ENCODE measurements at regions not wholly inside any gene's neighbourhood (a gene's known extent, or its start where the extent isn't known, plus 50 kb on each side); places are given as distances from the start of the nearest gene placed in this dataset.

GRCh38 chrX:9147726-9148125, 113.8 kb upstream of the FAM9B start:
- TF ChIP-seq, protein P1, sequence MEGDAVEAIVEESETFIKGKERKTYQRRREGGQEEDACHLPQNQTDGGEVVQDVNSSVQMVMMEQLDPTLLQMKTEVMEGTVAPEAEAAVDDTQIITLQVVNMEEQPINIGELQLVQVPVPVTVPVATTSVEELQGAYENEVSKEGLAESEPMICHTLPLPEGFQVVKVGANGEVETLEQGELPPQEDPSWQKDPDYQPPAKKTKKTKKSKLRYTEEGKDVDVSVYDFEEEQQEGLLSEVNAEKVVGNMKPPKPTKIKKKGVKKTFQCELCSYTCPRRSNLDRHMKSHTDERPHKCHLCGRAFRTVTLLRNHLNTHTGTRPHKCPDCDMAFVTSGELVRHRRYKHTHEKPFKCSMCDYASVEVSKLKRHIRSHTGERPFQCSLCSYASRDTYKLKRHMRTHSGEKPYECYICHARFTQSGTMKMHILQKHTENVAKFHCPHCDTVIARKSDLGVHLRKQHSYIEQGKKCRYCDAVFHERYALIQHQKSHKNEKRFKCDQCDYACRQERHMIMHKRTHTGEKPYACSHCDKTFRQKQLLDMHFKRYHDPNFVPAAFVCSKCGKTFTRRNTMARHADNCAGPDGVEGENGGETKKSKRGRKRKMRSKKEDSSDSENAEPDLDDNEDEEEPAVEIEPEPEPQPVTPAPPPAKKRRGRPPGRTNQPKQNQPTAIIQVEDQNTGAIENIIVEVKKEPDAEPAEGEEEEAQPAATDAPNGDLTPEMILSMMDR (IDR thresholded peaks at IDR 0.05) = no peak

DNA sequence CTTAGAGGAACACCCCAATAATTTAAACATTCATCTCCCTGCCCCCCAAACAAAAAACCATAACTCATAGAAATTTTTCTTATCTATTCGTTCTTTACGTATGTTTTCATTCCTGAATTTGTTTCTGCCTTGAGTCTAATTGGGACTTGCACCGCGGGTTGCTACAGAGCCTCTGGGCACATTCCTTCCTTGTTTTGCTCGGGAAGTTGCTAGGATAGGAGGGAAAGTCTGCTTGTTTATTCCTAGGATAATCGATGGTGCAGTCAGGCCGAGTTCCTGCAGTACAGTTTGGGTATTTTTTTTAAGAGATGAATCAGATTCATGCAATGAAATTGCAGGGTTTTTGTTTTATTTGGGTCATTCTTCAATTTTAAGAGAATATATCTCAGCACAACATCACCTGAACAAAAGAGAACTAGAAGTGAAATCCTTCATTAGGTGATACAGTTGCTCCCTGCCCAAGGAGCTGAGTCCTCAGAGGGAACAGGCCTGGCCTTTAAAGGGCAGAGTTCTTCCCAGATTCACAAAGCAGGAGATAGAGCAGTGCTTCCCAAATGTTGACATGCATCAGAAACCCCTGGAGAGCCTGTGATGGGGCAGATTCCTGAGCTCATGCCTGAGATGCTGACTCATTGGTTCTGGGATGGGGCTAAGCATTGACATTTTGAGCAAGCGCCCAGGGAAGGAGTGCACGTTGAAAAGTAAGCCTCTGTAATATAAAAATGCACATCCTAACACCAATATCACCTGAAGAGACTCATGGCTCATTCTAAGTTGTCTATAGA, 114.9 kb upstream of the FAM9B start:
- no peaks in the 10 kb centered on the region for H3K9me3 ChIP-seq
- no peaks in the 10 kb centered on the region for H3K4me1 ChIP-seq (ENCODE audit: low read depth)
- intact Hi-C loops (cut with DNase I, micrococcal nuclease) = no loop called here
- TF ChIP-seq, protein P1 (IDR thresholded peaks at IDR 0.05) = no peak
- no peak overlapping the region for H3K4me3 ChIP-seq
- DNase-seq = no peak
- H3K36me3 ChIP-seq (ENCODE audit: low read depth) = no peaks in the 10 kb centered on the region
- ATAC-seq = no peak

More at GRCh38 chrX:9147726-9148125, 113.8 kb upstream of the FAM9B start:
- no peak for DNase-seq
- H3K4me1 ChIP-seq (ENCODE audit: low read depth) = no peaks in the 10 kb centered on the region
- ATAC-seq = no peak
- H3K9me3 ChIP-seq = no peaks in the 10 kb centered on the region
- H3K36me3 ChIP-seq (ENCODE audit: low read depth) = no peaks in the 10 kb centered on the region
- intact Hi-C loops (cut with DNase I, micrococcal nuclease) = no loop called here
- no peak overlapping the region for H3K4me3 ChIP-seq

DNA sequence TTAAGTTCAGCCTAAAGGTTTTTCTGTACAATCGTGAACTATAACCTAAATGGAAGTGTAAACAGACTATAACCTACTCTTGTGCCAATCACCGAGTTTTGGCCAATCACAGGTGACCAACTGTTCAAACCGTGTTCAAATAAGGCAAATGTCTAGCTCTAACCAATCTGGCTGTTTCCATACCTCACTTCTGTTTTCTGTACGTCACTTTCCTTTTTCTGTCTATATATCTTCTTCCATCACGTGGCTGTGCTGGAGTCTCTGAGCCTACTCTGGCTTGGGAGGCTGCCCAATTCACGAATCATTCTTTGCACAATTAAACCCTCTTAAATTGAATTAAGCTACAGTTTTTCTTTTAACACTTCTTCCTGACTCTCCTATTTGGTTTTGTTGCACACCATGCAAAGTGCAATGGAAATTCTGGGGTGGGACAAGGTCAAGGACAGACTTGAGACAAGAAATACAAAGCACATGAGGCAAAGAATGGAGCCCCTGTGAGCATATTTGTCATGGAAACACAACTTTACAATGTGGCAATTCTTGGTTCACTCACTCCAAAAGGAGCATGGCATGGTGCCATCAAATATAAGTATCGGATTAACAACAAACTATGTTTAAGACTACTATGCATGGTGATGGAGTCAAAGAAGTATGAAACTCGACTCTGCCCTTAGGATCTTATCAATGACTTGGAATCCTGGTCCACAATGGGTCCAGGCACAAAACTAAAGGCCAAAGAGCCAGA, 115.7 kb upstream of the FAM9B start:
- H3K4me1 ChIP-seq (ENCODE audit: low read depth) = no peaks in the 10 kb centered on the region
- no peak for ATAC-seq
- TF ChIP-seq, protein P1 (IDR thresholded peaks at IDR 0.05) = no peak
- no peak overlapping the region for H3K4me3 ChIP-seq
- H3K9me3 ChIP-seq = no peaks in the 10 kb centered on the region
- no peaks in the 10 kb centered on the region for H3K36me3 ChIP-seq (ENCODE audit: low read depth)
- DNase-seq = no peak
- intact Hi-C loops (cut with DNase I, micrococcal nuclease) = no loop called here

DNA sequence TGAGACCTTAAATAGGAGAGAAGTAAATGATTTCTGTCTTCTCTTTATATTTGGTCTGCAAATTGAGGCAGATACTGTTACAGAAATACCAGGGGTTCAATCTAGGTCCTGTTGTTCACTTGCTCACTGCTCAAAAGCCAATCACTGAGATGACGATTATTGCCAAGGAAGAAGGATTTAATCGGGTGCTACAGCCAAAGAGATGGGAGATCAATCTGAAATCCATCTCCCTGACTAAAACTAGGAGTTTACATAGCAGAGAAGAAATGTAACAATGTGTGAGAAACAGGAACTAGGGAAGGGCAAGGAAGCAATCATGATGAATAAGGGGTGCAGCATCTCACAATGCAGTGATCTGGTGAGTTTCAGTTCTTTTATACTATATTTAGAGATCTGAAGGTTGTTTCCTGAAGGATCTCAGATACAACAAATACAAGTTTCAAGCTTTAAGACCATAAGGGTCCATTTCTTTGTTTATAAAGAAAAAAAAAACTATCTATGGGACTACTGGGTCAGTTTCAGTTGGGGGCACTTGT, 117.9 kb upstream of the FAM9B start:
- DNase-seq (no peak), ATAC-seq (no peak)
- H3K9me3 ChIP-seq = no peaks in the 10 kb centered on the region
- H3K4me1 ChIP-seq (ENCODE audit: low read depth) = no peaks in the 10 kb centered on the region
- H3K36me3 ChIP-seq (ENCODE audit: low read depth) = no peaks in the 10 kb centered on the region
- no peak overlapping the region for H3K4me3 ChIP-seq
- TF ChIP-seq, protein P1 (IDR thresholded peaks at IDR 0.05) = no peak
- intact Hi-C loops (cut with DNase I, micrococcal nuclease) = no loop called here

DNA sequence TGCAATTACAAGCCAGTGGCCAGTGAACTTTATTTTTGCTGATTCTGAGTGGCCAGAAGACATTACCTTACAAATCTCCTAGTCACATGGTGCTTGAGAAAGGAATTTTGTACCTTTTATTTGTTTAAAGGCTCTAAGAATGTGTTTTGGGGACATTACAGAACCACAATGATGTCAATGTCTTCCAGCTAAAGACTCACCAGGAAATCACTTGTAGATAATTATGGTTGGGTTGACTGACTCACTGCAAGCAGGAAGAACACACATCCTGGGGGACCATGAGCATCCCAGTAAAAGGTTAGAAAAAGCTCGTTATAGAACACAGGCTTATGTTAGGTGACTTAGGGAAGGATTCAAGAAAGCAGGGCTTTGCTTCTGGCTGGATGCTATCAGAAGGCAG, 119.4 kb upstream of the FAM9B start:
- ATAC-seq (no peak), DNase-seq (no peak)
- TF ChIP-seq, protein P1 (IDR thresholded peaks at IDR 0.05) = no peak
- H3K9me3 ChIP-seq = no peaks in the 10 kb centered on the region
- no peak overlapping the region for H3K4me3 ChIP-seq
- H3K4me1 ChIP-seq (ENCODE audit: low read depth) = no peaks in the 10 kb centered on the region
- H3K36me3 ChIP-seq (ENCODE audit: low read depth) = no peaks in the 10 kb centered on the region
- intact Hi-C loops (cut with DNase I, micrococcal nuclease) = no loop called here

All from mucosa of descending colon (tissue), 3 donors.